Neural cell (in vitro differentiated cells): ENCODE measurements at regions not wholly inside any gene's neighbourhood (a gene's known extent, or its start where the extent isn't known, plus 50 kb on each side); places are given as distances from the start of the nearest gene placed in this dataset.

Experiments used
- H2AFZ ChIP-seq: fragments of 200-600, 300-800 bp; sonication (generic), shearing (Covaris generic); 2 replicates; pipeline ENCODE4 v1.6.0; 2014; ENCODE audit warnings: low read depth, mild to moderate bottlenecking, antibody characterized with exemption, low read length, moderate library complexity
- H3F3A ChIP-seq: fragments of 200-600 bp; shearing (Covaris generic); 2 replicates; pipeline ENCODE4 v1.6.1; 2016; ENCODE audit warnings: mild to moderate bottlenecking, moderate library complexity, mixed read lengths, antibody characterized with exemption, low read length; ENCODE audit not compliant: insufficient read depth, poor library complexity, severe bottlenecking
- H3K27ac ChIP-seq: fragments of 200-600, 300-800 bp; sonication (generic), shearing (Covaris generic); 2 replicates; pipeline ENCODE4 v1.5.1; 2014; ENCODE audit warnings: mild to moderate bottlenecking, low read length, moderate library complexity
- H3K27me3 ChIP-seq: fragments of 300-800, 200-600 bp; sonication (generic), shearing (Covaris generic); 2 replicates; pipeline ENCODE4 v1.6.0; 2014; ENCODE audit warnings: mild to moderate bottlenecking, low read depth, low read length, moderate library complexity; ENCODE audit not compliant: insufficient read depth
- H3K36me3 ChIP-seq: fragments of 300-800, 200-600 bp; sonication (generic), shearing (Covaris generic); 2 replicates; pipeline ENCODE4 v1.5.1; 2014; ENCODE audit warnings: mild to moderate bottlenecking, antibody characterized with exemption, low read length, moderate library complexity; ENCODE audit not compliant: insufficient read depth
- H3K4me2 ChIP-seq: fragments of 300-800, 200-600 bp; sonication (generic), shearing (Covaris generic); 2 replicates; pipeline ENCODE4 v1.6.0; 2014; ENCODE audit warnings: mild to moderate bottlenecking, low read length
- H3K4me3 ChIP-seq: fragments of 300-800, 200-600 bp; sonication (generic), shearing (Covaris generic); 2 replicates; pipeline ENCODE4 v1.5.1; 2014; ENCODE audit warnings: mild to moderate bottlenecking, low read length, moderate library complexity
- H3K79me2 ChIP-seq: fragments of 200-600 bp; shearing (Covaris generic); replicated peaks from 2 replicates; pipeline ENCODE4 v1.6.0; 2014; ENCODE audit warnings: mild to moderate bottlenecking, low read length, moderate library complexity; ENCODE audit not compliant: insufficient read depth
- H3K9ac ChIP-seq: fragments of 300-800, 200-600 bp; sonication (generic), shearing (Covaris generic); 2 replicates; pipeline ENCODE4 v1.6.1; 2016; ENCODE audit warnings: mild to moderate bottlenecking, low read length, mixed read lengths
- H3K9me2 ChIP-seq: fragments of 200-600 bp; shearing (Covaris generic); 2 replicates; pipeline ENCODE4 v1.6.1; 2016; ENCODE audit warnings: mild to moderate bottlenecking, low read length, mixed read lengths; ENCODE audit not compliant: insufficient read depth
- H3K9me3 ChIP-seq: fragments of 200-600, 300-800 bp; sonication (generic), shearing (Covaris generic); 2 replicates; pipeline ENCODE4 v1.6.1; 2016; ENCODE audit warnings: mild to moderate bottlenecking, mixed run types, low read length, moderate library complexity, mixed read lengths
- H4K20me1 ChIP-seq: fragments of 200-600 bp; shearing (Covaris generic); 2 replicates; pipeline ENCODE4 v1.6.1; 2016; ENCODE audit warnings: mild to moderate bottlenecking, mixed run types; ENCODE audit not compliant: insufficient read depth
- CTCF ChIP-seq: fragments of 450-650 bp; IDR thresholded peaks from 2 replicates; pipeline ENCODE4 v1.5.1; 2014; ENCODE audit warnings: antibody characterized with exemption, mild to moderate bottlenecking, moderate library complexity; ENCODE audit not compliant: poor library complexity, severe bottlenecking
- EP300 ChIP-seq: fragments of 450-650 bp; conservative IDR thresholded peaks from 2 replicates; pipeline ENCODE4 v1.6.1; 2014; ENCODE audit warnings: antibody characterized with exemption, mild to moderate bottlenecking, moderate library complexity; ENCODE audit not compliant: poor library complexity, severe bottlenecking
- EZH2 ChIP-seq: fragments of 200-600, 300-800 bp; shearing (Covaris generic), sonication (generic); IDR thresholded peaks from 2 replicates; pipeline ENCODE4 v1.6.1; 2014; ENCODE audit warnings: antibody characterized with exemption, low read length, borderline replicate concordance, mild to moderate bottlenecking; ENCODE audit not compliant: insufficient read depth, poor library complexity, severe bottlenecking
- MXI1 ChIP-seq: fragments of 450-650 bp; conservative IDR thresholded peaks from 2 replicates; pipeline ENCODE4 v1.6.1; 2014; ENCODE audit warnings: antibody characterized with exemption, mild to moderate bottlenecking; ENCODE audit not compliant: poor library complexity, severe bottlenecking
- POLR2AphosphoS5 ChIP-seq: IDR thresholded peaks from 2 replicates; pipeline ENCODE4 v1.6.1; 2012
- RAD21 ChIP-seq: fragments of 450-650 bp; conservative IDR thresholded peaks from 2 replicates; pipeline ENCODE4 v1.6.1; 2014; ENCODE audit warnings: antibody characterized with exemption, mild to moderate bottlenecking, moderate library complexity
- REST ChIP-seq: IDR thresholded peaks from 2 replicates; pipeline ENCODE4 v1.6.1; 2012; ENCODE audit warnings: borderline replicate concordance
- SMC3 ChIP-seq: fragments of 450-650 bp; conservative IDR thresholded peaks from 2 replicates; pipeline ENCODE4 v1.6.1; 2014; ENCODE audit warnings: antibody characterized with exemption, mild to moderate bottlenecking, moderate library complexity; ENCODE audit not compliant: poor library complexity
- TAF1 ChIP-seq: IDR thresholded peaks from 2 replicates; pipeline ENCODE4 v1.6.1; 2012; ENCODE audit warnings: low read depth

DNA sequence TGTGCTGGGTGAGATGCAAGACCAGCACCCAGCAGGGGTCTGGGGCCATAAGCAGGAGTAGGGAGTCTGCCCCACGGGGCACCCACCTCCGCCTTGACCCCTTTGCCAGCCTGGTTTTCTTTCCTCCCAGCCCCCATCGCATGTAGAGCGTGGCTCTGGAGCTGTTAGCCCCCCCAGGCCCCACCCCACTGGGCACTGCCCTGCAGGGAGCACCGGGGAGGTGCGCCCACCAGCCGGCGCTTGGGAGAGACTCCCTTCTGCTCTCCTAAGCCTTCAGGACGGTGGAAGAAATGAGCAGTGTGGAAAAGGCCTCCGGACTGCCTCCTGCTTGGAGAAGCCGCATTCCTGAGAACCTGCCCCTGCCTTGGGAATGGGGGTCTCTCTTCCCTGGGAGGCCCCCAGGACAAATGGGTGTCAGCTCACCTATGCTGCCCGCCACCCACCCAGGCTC is 186.2 kb downstream of the IRF8 start:
- Histone ChIP-seq H3K4me3 (no peak overlapping the region), H3F3A (no peaks in the 10 kb centered on the region), H3K4me2 (no peak overlapping the region), H2AFZ (no peak overlapping the region), H3K9ac (no peak overlapping the region), H3K27me3 (no peaks in the 10 kb centered on the region), H3K9me2 (no peaks in the 10 kb centered on the region), H3K27ac (no peak overlapping the region), H3K79me2 (no peaks in the 10 kb centered on the region), H3K9me3 (no peaks in the 10 kb centered on the region), H4K20me1 (no peaks in the 10 kb centered on the region), H3K36me3 (no peaks in the 10 kb centered on the region)
- no peak for TF ChIP-seq SMC3
- TF ChIP-seq EP300, result no peak
- TF ChIP-seq TAF1, result no peak
- TF ChIP-seq POLR2AphosphoS5, result no peak
- no peak for TF ChIP-seq RAD21
- TF ChIP-seq REST, result no peak
- no peak for TF ChIP-seq CTCF
- no peak for TF ChIP-seq MXI1
- TF ChIP-seq EZH2, result no peak

- no peaks in the 10 kb centered on the region for H3F3A ChIP-seq
- no peak overlapping the region for H3K9ac ChIP-seq
- H3K27me3 ChIP-seq, result no peaks in the 10 kb centered on the region
- no peak for TF ChIP-seq EP300
- no peak for TF ChIP-seq POLR2AphosphoS5
- no peak for TF ChIP-seq TAF1
- TF ChIP-seq REST, result no peak
- no peak for TF ChIP-seq SMC3
- no peak for TF ChIP-seq RAD21
- no peak overlapping the region for H2AFZ ChIP-seq
- H3K79me2 ChIP-seq, result no peaks in the 10 kb centered on the region
- H3K4me2 ChIP-seq, result no peak overlapping the region
- H4K20me1 ChIP-seq, result no peaks in the 10 kb centered on the region
- H3K4me3 ChIP-seq, result no peak overlapping the region
- H3K9me3 ChIP-seq, result no peaks in the 10 kb centered on the region
- H3K9me2 ChIP-seq, result no peaks in the 10 kb centered on the region
- no peaks in the 10 kb centered on the region for H3K36me3 ChIP-seq
- H3K27ac ChIP-seq, result no peak overlapping the region
Measured at GRCh38 chr16:86085795-86086194, 186.8 kb downstream of the IRF8 start.
